Superior temporal gyrus (tissue), 1 donor: ENCODE measurements at regions not wholly inside any gene's neighbourhood (a gene's known extent, or its start where the extent isn't known, plus 50 kb on each side); places are given as distances from the start of the nearest gene placed in this dataset.
A peak's percentile ranks its signal among the peaks of the same experiment; 100 is the strongest.
"Not testable (repeated sequence)": the region's sequence is repeated elsewhere in the genome, so short reads cannot be mapped to it uniquely, and the experiment has no call there.

Experiments
- DNase-seq: peaks from one replicate; pipeline ENCODE4 v3.0.0-alpha.2; 2016; ENCODE audit errors: extremely low spot score

DNA sequence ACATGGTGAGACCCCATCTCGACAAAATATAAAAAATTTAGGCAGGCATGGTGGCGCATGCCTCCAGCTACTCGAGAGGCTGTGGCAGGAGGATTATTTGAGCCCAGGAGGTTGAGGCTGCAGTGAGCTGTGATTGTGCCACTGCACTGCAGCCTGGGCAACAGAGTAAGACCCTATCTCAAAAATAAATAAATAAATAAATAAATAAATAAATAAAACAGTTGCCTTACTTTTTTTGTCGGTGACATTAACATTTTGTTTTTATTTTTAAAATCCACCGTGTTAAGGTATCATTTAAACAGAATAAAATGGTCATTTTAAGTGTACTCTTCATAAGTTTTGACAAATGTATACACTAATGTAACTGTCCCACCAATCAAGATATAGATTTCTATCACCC lies 57.0 kb downstream of the RASL11A start:
- no peak for DNase-seq

GRCh38 chr13:27329210-27329609 lies 58.6 kb downstream of the RASL11A start:
- DNase-seq: no peak

DNA sequence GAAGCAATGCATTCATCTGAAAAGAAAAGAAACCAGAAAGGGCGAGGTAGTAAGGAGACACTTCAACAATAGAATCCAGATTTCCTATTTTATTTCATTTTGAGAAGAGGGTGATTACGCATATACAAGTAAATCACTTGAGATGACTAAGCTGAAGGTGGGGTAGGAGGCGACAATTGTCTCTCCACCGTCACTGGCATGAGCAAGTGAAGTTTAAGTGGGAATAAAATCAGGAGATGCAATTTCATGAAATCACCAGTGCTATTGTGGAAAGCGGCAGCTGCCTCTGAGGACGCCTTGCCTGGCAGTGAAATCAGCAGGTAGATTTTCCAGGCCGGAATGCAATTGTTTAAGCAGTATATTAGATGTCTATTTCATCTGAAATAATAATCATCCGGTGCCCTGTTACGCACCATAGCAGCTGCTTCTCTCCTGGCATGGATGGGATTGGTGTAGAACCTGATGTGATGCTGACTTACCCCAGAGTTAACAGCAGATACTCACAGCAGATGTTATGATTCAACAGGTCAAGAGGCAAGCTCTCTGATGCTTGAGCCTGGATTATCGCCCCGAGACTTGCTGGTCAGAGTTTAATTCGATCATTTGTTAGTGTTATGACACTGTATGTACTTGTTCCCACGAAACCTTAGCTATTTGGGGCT lies 64.3 kb downstream of the RASL11A start:
- no peak for DNase-seq

GRCh38 chr13:27336014-27336673 lies 65.5 kb downstream of the RASL11A start:
- no peak for DNase-seq

GRCh38 chr13:27338207-27338606 lies 67.6 kb downstream of the RASL11A start:
- DNase-seq: no peak

- DNase-seq: no peak
These were observed 68.2 kb downstream of the RASL11A start for GRCh38 chr13:27338816-27339215.

DNA sequence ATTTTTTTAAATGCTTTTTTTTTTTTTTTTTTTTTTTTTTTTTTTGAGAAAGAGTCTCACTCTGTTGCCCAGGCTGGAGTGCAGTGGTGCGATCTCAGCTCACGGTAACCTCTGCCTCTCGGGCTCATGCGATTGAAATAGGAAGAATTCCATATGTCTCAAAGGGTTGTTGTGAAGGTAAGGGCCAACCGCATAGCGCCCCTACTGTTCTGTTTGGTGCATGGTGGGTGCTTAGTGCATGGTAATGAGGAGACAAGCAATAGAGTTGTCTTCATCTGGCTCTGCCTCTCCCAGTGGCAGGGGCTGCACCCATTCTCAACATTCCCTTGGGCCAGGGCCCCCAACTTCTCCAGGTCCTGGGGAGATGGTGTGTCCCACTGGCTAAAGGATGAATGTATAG lies 68.7 kb downstream of the RASL11A start:
- no peak for DNase-seq

DNA sequence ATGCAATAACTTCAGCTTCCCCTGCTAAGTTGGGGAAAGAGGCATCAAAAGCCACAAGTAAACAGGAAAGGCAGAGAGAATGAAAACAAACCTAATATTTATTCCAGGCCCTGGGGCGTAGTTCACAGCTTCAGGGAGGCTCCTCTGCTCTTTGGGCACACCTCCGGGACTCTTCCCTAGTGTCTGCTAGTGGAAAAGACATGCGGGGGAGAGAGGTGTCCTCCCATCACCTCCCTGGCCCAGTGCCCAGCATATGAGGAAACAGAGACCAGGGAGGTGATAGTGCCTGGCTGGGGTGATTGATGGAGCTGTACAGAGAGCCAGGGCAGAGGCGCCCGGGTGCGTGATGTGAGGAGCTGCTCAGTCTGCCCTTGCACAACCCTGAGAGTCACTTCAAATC lies 71.0 kb downstream of the RASL11A start:
- DNase-seq: no peak

DNA sequence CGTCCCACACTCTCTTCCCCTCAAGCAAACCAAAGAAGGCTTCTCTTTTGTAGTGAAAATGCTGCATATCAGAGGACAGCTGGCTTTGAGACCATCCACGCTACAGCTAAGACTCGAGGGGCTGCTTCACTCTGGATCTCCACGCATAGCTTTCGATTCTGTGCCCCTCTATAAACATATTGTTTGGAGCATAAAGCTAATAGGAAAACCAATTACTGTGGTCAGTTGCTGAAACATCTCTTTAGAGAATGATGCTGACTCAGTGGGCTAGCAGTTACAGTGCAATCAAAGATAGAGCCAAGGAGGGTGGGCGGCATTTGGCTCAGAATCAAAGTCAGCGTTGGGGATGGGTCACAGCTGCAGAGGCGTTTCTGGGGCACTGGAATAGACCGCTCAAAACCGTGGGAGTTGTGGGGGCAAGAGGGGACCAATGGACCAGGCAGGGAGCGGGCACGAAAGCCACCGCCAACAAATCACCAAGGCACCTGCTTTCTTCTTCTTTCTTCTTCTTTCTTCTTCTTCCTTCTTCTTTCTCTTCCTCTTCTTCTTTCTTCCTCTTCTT lies 76.7 kb downstream of the RASL11A start:
- DNase-seq: no peak

GRCh38 chr13:27348461-27348860 lies 76.0 kb upstream of the GTF3A start:
- no peak for DNase-seq

- DNase-seq: no peak
These were observed 75.0 kb upstream of the GTF3A start for GRCh38 chr13:27349458-27349857.

GRCh38 chr13:27350825-27351224 lies 73.6 kb upstream of the GTF3A start:
- not testable (repeated sequence) for DNase-seq

DNA sequence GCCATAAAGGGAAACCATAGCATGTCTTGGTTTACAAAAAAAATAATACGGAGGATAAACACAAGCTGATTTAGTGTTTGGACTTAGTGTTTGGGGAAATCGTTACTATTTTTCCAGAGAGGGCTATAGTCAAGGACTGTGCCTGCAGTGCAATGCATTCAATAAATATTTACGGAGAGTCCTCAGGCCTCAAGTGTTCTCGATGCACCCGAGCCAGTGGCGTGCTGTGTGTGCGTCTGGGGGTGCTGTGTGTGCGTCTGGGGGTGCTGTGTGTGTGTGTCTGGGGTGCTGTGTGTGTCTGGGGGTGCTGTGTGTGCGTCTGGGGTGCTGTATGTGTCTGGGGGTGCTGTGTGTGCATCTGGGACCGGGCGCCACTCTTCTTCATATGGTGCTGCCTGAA lies 71.7 kb upstream of the GTF3A start:
- no peak for DNase-seq

GRCh38 chr13:27353166-27353583 lies 71.2 kb upstream of the GTF3A start:
- no peak for DNase-seq

DNA sequence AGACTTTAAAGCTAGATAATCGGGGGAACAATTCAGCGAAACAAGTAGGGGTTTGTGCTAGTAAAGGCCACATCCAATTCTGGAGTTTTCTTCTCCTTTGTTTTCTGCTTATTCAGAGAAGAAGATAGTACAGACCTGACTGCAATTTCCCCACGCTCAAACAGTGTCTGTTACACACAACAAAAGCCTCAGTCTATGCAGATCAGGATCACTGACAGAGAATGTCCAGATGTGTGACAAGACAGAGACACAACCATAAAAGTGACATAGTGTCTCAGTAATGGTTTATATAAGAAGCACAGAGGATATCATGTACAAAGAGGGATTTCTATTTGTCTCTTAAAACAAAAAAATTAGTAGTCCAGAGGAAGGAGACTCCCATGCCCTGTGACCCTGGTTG lies 70.7 kb upstream of the GTF3A start:
- peak; percentile 58 for DNase-seq

GRCh38 chr13:27354379-27354778 lies 70.0 kb upstream of the GTF3A start:
- DNase-seq: no peak

DNA sequence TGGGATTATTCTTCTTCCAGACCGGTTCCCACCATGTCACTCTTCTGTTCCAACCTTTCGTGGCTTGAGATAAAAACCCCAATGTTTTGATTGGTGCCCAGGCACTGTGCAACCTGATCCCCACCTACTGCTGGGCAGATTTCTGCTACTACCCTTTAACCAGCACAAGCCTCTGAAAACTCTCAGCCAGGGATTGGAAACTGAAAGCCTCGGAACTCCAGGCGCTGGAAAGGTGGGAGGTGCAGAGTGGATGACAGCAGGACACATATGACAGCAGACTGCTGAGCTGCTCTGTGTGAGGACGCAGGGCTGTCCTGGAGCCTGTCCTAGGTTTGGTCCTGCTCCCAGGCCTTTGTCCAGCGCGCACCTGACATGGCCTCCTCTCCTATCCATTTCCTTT lies 68.5 kb upstream of the GTF3A start:
- DNase-seq: no peak

DNA sequence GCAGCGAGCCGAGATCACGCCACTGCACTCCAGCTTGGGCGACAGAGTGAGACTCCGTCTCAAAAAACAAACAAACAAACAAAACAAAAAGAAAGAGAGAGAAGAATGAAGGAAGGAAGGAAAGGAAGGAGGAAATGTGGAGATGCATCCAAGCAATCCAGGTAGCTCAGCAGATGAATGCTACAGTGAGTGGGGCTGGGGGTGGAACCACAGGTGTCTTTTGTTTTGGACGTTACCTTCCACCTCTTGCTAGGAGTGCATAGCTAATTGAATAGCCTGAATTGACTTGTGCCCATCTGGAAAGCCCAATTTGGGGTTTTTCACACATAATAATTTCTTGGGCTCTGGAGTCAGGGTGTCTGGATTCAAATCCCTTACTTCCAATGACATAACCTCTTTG lies 66.0 kb upstream of the GTF3A start:
- DNase-seq: no peak

- peak; percentile 86 for DNase-seq
These were observed 65.1 kb upstream of the GTF3A start for GRCh38 chr13:27359199-27359821.

- DNase-seq: no peak
These were observed 63.9 kb upstream of the GTF3A start for GRCh38 chr13:27360562-27360961.

DNA sequence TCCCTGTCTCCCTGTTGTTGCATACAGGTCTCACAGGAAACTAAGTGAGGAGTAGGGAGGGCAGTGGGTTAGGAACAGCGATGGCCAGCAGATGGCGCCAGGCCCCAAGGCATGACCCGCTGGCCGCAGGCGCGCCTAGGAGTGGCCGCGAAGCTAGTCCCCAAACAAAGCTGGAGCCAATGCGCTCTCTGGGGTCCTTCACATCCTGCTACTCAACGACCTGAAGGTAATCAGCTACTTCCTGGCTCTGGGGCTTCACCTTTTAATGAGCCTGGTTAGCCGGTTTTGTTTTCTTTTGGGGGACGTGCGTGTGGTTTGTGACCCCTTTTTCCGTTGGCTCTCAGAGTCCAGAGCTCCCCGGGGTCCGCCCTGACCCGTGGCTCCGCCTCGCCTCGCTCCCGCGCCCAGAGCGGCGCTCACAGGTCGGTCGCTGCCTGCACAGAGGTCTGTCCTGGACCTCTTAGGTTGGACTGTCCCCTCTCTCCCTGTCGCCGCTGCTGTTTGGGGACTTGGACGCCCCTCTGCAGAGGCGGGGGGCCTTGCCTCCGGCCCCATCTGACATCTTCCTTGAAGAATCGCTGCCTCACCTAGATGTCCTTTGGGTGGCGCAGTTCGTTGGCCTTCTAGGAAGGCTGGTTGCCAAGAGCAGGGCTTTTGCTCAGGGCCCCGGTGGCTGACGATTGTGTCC lies 62.2 kb upstream of the GTF3A start:
- peak; percentile 87 for DNase-seq

DNA sequence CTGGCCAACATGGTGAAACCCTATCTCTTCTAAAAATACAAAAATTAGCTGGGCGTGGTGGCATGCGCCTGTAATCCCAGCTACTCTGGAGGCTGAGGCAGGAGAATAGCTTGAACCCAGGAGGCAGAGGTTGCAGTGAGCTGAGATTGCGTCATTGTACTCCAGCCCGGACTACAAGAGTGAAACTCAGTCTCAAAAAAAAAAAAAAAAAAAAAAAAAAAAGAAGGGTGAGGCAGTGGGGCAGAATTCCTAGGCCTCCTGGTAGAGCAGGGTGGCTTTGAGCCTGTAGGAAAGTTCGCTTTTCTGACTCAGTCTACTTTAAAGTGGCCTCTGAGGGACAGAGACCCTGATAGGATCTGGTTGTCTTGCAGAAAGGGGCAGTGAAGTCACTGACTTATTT lies 60.8 kb upstream of the GTF3A start:
- DNase-seq: not testable (repeated sequence)
